ENCODE measurements at regions not wholly inside any gene's neighbourhood (a gene's known extent, or its start where the extent isn't known, plus 50 kb on each side); places are given as distances from the start of the nearest gene placed in this dataset.

DNA sequence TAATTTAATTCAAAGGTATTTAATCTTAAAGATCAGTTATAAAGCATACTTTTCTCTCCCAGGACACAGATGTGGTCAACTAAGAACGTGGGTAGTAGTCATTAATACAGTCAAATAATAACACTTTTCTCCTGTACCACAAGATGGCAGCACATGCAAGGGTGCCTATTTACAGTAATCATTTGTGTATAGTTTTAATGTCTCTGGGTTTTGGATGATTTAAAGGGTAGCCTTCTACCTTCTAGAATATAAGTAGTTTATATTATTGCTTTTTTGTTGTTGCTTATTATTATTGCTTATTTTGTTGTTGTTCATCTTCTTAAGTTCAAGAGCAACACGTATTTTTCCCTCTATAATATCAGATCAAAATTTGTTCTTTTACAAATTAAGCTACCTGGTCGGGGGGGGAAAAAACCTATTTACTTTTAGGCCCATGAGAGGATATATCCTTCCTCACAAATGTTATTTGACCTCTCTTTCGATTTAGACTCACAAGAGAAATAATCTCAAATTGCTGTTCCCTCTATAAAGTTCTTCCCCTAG is 59.6 kb upstream of the SLC27A6 start:
- peak; percentile 99 for ATAC-seq
- TF ChIP-seq ESRRG (CRISPR knock-in tag; IDR thresholded peaks at IDR 0.05) (no peak), ZNF8 (CRISPR knock-in tag; IDR thresholded peaks at IDR 0.05) (no peak), TOX (CRISPR knock-in tag; IDR thresholded peaks at IDR 0.05; ENCODE audit: borderline replicate concordance) (no peak), TCF4 (CRISPR knock-in tag; IDR thresholded peaks at IDR 0.05; ENCODE audit: borderline replicate concordance) (no peak)
- TF ChIP-seq, protein P1, sequence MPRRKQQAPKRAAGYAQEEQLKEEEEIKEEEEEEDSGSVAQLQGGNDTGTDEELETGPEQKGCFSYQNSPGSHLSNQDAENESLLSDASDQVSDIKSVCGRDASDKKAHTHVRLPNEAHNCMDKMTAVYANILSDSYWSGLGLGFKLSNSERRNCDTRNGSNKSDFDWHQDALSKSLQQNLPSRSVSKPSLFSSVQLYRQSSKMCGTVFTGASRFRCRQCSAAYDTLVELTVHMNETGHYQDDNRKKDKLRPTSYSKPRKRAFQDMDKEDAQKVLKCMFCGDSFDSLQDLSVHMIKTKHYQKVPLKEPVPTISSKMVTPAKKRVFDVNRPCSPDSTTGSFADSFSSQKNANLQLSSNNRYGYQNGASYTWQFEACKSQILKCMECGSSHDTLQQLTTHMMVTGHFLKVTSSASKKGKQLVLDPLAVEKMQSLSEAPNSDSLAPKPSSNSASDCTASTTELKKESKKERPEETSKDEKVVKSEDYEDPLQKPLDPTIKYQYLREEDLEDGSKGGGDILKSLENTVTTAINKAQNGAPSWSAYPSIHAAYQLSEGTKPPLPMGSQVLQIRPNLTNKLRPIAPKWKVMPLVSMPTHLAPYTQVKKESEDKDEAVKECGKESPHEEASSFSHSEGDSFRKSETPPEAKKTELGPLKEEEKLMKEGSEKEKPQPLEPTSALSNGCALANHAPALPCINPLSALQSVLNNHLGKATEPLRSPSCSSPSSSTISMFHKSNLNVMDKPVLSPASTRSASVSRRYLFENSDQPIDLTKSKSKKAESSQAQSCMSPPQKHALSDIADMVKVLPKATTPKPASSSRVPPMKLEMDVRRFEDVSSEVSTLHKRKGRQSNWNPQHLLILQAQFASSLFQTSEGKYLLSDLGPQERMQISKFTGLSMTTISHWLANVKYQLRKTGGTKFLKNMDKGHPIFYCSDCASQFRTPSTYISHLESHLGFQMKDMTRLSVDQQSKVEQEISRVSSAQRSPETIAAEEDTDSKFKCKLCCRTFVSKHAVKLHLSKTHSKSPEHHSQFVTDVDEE (CRISPR knock-in tag; IDR thresholded peaks at IDR 0.05): no peak

DNA sequence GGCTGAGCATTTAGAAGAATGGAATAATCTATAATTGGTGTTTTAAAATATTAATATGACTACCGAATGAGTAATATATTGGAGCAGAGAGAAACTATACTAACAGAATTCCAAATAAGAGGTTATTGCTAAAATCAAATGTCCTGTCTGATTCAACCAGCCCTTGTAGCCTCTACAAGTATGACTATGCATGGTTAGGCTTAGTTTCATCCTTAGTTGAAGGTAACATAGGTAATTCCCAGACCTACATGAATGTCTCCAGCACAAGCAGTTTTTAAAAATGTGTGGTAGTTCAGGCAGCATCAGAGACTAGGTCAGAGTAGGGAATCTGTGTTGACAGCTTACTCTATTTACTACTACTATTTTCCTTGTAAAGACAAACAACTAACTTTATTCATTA is 51.7 kb upstream of the SLC27A6 start:
- no peak for TF ChIP-seq ZNF70 (CRISPR knock-in tag; IDR thresholded peaks at IDR 0.05)
- TF ChIP-seq TOX (CRISPR knock-in tag; IDR thresholded peaks at IDR 0.05; ENCODE audit: borderline replicate concordance): no peak
- TF ChIP-seq GLIS3 (CRISPR knock-in tag; IDR thresholded peaks at IDR 0.05): no peak
- no peak for TF ChIP-seq RARB (CRISPR knock-in tag; IDR thresholded peaks at IDR 0.05)
- no peak for TF ChIP-seq ZNF565 (CRISPR knock-in tag; conservative IDR thresholded peaks at IDR 0.05; ENCODE audit: low read depth)
- TF ChIP-seq CSDC2 (CRISPR knock-in tag; IDR thresholded peaks at IDR 0.05): no peak
- TF ChIP-seq BACH2 (CRISPR knock-in tag; IDR thresholded peaks at IDR 0.05; ENCODE audit: borderline replicate concordance): no peak
- TF ChIP-seq ARNTL (CRISPR knock-in tag; IDR thresholded peaks at IDR 0.05; ENCODE audit: borderline replicate concordance, low read depth): no peak
- TF ChIP-seq ZFP30 (CRISPR knock-in tag; IDR thresholded peaks at IDR 0.05): no peak
- TF ChIP-seq, protein P1 (CRISPR knock-in tag; IDR thresholded peaks at IDR 0.05): no peak
- TF ChIP-seq PPARA (CRISPR knock-in tag; IDR thresholded peaks at IDR 0.05; ENCODE audit: borderline replicate concordance): no peak
- no peak for TF ChIP-seq SNAI2 (CRISPR knock-in tag; IDR thresholded peaks at IDR 0.05)
- no peak for TF ChIP-seq ZFP3 (CRISPR knock-in tag; IDR thresholded peaks at IDR 0.05)
- TF ChIP-seq ESRRG (CRISPR knock-in tag; IDR thresholded peaks at IDR 0.05): no peak
- TF ChIP-seq, protein P2, sequence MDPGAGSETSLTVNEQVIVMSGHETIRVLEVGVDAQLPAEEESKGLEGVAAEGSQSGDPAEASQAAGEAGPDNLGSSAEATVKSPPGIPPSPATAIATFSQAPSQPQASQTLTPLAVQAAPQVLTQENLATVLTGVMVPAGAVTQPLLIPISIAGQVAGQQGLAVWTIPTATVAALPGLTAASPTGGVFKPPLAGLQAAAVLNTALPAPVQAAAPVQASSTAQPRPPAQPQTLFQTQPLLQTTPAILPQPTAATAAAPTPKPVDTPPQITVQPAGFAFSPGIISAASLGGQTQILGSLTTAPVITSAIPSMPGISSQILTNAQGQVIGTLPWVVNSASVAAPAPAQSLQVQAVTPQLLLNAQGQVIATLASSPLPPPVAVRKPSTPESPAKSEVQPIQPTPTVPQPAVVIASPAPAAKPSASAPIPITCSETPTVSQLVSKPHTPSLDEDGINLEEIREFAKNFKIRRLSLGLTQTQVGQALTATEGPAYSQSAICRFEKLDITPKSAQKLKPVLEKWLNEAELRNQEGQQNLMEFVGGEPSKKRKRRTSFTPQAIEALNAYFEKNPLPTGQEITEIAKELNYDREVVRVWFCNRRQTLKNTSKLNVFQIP (CRISPR knock-in tag; IDR thresholded peaks at IDR 0.05; ENCODE audit: borderline replicate concordance, low read depth): no peak
- TF ChIP-seq, protein P3, sequence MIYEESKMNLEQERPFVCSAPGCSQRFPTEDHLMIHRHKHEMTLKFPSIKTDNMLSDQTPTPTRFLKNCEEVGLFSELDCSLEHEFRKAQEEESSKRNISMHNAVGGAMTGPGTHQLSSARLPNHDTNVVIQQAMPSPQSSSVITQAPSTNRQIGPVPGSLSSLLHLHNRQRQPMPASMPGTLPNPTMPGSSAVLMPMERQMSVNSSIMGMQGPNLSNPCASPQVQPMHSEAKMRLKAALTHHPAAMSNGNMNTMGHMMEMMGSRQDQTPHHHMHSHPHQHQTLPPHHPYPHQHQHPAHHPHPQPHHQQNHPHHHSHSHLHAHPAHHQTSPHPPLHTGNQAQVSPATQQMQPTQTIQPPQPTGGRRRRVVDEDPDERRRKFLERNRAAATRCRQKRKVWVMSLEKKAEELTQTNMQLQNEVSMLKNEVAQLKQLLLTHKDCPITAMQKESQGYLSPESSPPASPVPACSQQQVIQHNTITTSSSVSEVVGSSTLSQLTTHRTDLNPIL (CRISPR knock-in tag; IDR thresholded peaks at IDR 0.05; ENCODE audit: low read depth): no peak
- no peak for TF ChIP-seq OSR1 (CRISPR knock-in tag; IDR thresholded peaks at IDR 0.05)
- no peak for TF ChIP-seq ZC3H10 (CRISPR knock-in tag; IDR thresholded peaks at IDR 0.05)
- TF ChIP-seq, protein P4, sequence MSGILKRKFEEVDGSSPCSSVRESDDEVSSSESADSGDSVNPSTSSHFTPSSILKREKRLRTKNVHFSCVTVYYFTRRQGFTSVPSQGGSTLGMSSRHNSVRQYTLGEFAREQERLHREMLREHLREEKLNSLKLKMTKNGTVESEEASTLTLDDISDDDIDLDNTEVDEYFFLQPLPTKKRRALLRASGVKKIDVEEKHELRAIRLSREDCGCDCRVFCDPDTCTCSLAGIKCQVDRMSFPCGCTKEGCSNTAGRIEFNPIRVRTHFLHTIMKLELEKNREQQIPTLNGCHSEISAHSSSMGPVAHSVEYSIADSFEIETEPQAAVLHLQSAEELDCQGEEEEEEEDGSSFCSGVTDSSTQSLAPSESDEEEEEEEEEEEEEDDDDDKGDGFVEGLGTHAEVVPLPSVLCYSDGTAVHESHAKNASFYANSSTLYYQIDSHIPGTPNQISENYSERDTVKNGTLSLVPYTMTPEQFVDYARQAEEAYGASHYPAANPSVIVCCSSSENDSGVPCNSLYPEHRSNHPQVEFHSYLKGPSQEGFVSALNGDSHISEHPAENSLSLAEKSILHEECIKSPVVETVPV (CRISPR knock-in tag; IDR thresholded peaks at IDR 0.05): no peak
- no peak for ATAC-seq

All from SK-N-SH treated with all-trans-retinoic acid at 6 μM for 48 hours (cell line).